Adrenal gland (tissue), 9 donors: ENCODE measurements at regions not wholly inside any gene's neighbourhood (a gene's known extent, or its start where the extent isn't known, plus 50 kb on each side); places are given as distances from the start of the nearest gene placed in this dataset.

Experiments used
- DNase-seq, 7 donors: peaks; one replicate each; pipeline ENCODE4 v3.0.0-alpha.2; 2019 to 2020
- H3K27ac ChIP-seq, 5 donors: fragments of 200-600 bp; sonication (generic) in 4 of 5; 1 replicate in 3 of 5; 2 replicates in 2 of 5; pipeline versions ENCODE4 v1.5.1 to v1.8.0; 2016 to 2020; ENCODE audit warnings: mild to moderate bottlenecking in 1 of 5
- H3K27me3 ChIP-seq: fragments of 200-600 bp; 2 replicates; pipeline ENCODE4 v1.8.0; 2021
- H3K36me3 ChIP-seq, 2 donors: fragments of 200-600 bp; replicated peaks in 1 of 2; 1 replicate in 1 of 2; 2 replicates in 1 of 2; pipeline versions ENCODE4 v1.5.1 to v1.8.0; 2018 to 2022
- H3K4me1 ChIP-seq, 2 donors: fragments of 200-600 bp; replicated peaks in 1 of 2; 1 replicate in 1 of 2; 2 replicates in 1 of 2; pipeline versions ENCODE4 v1.5.1 to v1.8.0; 2018 to 2021
- H3K4me3 ChIP-seq, 4 donors: fragments of 200-600 bp; sonication (generic) in 3 of 4; one replicate each; pipeline ENCODE4 v1.5.1; 2016 to 2018
- H3K9me3 ChIP-seq, 3 donors: fragments of 200-600 bp; sonication (generic) in 1 of 3; replicated peaks in 1 of 3; 1 replicate in 2 of 3; 2 replicates in 1 of 3; pipeline versions ENCODE4 v1.5.1 to v1.8.0; 2016 to 2021
- POLR2A ChIP-seq, 2 donors: fragments of 450-650 bp; IDR thresholded peaks; one replicate each; pipeline ENCODE4 v1.6.1; 2017; ENCODE audit warnings: antibody characterized with exemption in 2 of 2, mild to moderate bottlenecking in 2 of 2, moderate library complexity in 1 of 2
- WGBS, 4 donors: extraction: QIAGEN DNeasy Blood & Tissue Kit in 2 of 4; methylation state at CpG; one replicate each; pipeline versions ENCODE4 v1.1.5 to v1.1.7; 2013 to 2017; 5-methylcytosine and 5-hydroxymethylcytosine counted together
- intact Hi-C, 2 donors: fragments of 100-400 bp; cut with DNase I; formaldehyde crosslinking; loops; one replicate each; pipeline versions ENCODE4 v1.14.1 to v1.15.0; 2022 to 2023
- TF ChIP-seq, protein P1 (sequence below), 6 experiments: fragments of 450-650 bp in 4 of 6; fragments of 200-600 bp in 2 of 6; sonication (generic) in 1 of 6; IDR thresholded peaks; 1 replicate in 5 of 6; 2 replicates in 1 of 6; pipeline versions ENCODE4 v1.5.1 to v1.8.0; 2016 to 2021; ENCODE audit warnings: antibody characterized with exemption in 6 of 6, mild to moderate bottlenecking in 2 of 6, moderate library complexity in 1 of 6
- donor health status: healthy with polysubstance abuse.
- donor health status: Bipolar disorder and iron deficiency.
- donor health status: DM: yes; HTN: yes; CAD: no.
- donor health status: DM: no; HTN: no; CAD: no.
- donor health status: DM: no; HTN: no; CAD: no.

DNA sequence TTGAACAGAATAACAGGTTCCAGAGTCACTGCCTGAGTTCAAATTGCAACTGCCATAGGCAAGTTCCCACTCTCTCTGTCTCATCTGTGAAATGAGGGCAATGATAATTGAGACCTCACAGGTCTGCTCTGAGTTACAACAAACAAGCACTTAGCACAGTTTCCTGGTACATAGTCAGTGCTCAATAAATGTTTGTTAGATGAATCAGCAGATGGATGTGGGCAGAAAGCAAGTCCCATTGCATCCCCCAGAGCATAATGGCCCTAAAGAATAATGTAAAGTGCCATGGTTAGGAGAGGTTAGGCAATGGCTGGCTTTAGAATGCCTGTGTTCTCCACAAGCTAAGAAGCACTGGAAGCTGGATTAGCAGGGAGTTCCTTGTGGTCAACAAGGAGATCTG, 136.5 kb upstream of the LARP1 start:
- no peak overlapping the region for H3K4me3 ChIP-seq
- H3K27ac ChIP-seq: no peak overlapping the region
- H3K4me1 ChIP-seq: no peaks in the 10 kb centered on the region
- TF ChIP-seq, protein P1, sequence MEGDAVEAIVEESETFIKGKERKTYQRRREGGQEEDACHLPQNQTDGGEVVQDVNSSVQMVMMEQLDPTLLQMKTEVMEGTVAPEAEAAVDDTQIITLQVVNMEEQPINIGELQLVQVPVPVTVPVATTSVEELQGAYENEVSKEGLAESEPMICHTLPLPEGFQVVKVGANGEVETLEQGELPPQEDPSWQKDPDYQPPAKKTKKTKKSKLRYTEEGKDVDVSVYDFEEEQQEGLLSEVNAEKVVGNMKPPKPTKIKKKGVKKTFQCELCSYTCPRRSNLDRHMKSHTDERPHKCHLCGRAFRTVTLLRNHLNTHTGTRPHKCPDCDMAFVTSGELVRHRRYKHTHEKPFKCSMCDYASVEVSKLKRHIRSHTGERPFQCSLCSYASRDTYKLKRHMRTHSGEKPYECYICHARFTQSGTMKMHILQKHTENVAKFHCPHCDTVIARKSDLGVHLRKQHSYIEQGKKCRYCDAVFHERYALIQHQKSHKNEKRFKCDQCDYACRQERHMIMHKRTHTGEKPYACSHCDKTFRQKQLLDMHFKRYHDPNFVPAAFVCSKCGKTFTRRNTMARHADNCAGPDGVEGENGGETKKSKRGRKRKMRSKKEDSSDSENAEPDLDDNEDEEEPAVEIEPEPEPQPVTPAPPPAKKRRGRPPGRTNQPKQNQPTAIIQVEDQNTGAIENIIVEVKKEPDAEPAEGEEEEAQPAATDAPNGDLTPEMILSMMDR (IDR thresholded peaks at IDR 0.05): no peak
- TF ChIP-seq POLR2A (IDR thresholded peaks at IDR 0.05): no peak
- no peaks in the 10 kb centered on the region for H3K27me3 ChIP-seq
- no peak for DNase-seq
- H3K36me3 ChIP-seq: no peaks in the 10 kb centered on the region
- intact Hi-C loops: no loop called here
- no peaks in the 10 kb centered on the region for H3K9me3 ChIP-seq

- peaks cover 10 to 12% of the 10 kb centered on the region in 2 donors for H3K4me1 ChIP-seq
- intact Hi-C loops: no loop called here
- H3K27ac ChIP-seq: no peak overlapping the region
- H3K36me3 ChIP-seq: no peaks in the 10 kb centered on the region
- H3K27me3 ChIP-seq: peaks cover 17% of the 10 kb centered on the region
- no peaks in the 10 kb centered on the region for H3K9me3 ChIP-seq
- no peak overlapping the region for H3K4me3 ChIP-seq
- no peak for TF ChIP-seq POLR2A (IDR thresholded peaks at IDR 0.05)
- TF ChIP-seq, protein P1 (IDR thresholded peaks at IDR 0.05): no peak
- DNase-seq: no peak
- 52 to 79% (median 62%) methylated on average over 2 of the region's 2 CpGs for WGBS, 4 donors
Observed at GRCh38 chr5:154614595-154614994, 136.6 kb upstream of the HAND1 start.

- H3K9me3 ChIP-seq: no peaks in the 10 kb centered on the region
- no peaks in the 10 kb centered on the region for H3K36me3 ChIP-seq
- 68 to 88% (median 75%) methylated on average over 1 of the region's 1 CpG for WGBS, 4 donors
- intact Hi-C loops: no loop called here
- no peak for DNase-seq
- H3K4me3 ChIP-seq: no peak overlapping the region
- H3K4me1 ChIP-seq: peaks cover 10 to 12% of the 10 kb centered on the region in 2 donors
- H3K27ac ChIP-seq: no peak overlapping the region
- TF ChIP-seq, protein P1 (IDR thresholded peaks at IDR 0.05): no peak
- no peak for TF ChIP-seq POLR2A (IDR thresholded peaks at IDR 0.05)
- peaks cover 21% of the 10 kb centered on the region for H3K27me3 ChIP-seq
Observed at GRCh38 chr5:154614125-154614524, 136.1 kb upstream of the HAND1 start.

DNA sequence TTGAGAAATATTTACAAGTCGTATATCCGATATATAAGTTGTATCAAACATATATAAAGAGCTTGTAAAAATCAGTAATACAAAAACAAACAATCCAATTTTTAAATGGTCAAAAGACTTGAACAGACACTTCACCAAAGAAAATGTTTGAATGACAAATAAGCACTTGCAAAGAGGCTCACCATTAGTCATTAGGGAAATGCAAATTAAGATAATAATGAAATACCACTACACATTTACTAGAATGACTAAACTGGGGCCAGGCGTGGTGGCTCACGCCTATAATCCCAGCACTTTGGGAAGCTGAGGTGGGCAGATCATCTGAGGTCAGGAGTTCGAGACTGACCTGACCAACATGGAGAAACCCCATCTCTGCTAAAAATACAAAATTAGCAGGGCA, 134.6 kb upstream of the HAND1 start:
- no peak for TF ChIP-seq POLR2A (IDR thresholded peaks at IDR 0.05)
- TF ChIP-seq, protein P1 (IDR thresholded peaks at IDR 0.05): no peak
- no peaks in the 10 kb centered on the region for H3K9me3 ChIP-seq
- no peak overlapping the region for H3K27ac ChIP-seq
- H3K27me3 ChIP-seq: peaks cover 27% of the 10 kb centered on the region
- H3K4me3 ChIP-seq: no peak overlapping the region
- peaks cover 10 to 12% of the 10 kb centered on the region in 2 donors for H3K4me1 ChIP-seq
- intact Hi-C loops: no loop called here
- no peaks in the 10 kb centered on the region for H3K36me3 ChIP-seq
- 70 to 83% (median 72%) methylated on average over 5 of the region's 5 CpGs for WGBS, 4 donors
- no peak for DNase-seq
